ENCODE measurements at regions not wholly inside any gene's neighbourhood (a gene's known extent, or its start where the extent isn't known, plus 50 kb on each side); places are given as distances from the start of the nearest gene placed in this dataset.
"Not testable (repeated sequence)": the region's sequence is repeated elsewhere in the genome, so short reads cannot be mapped to it uniquely, and the experiment has no call there.

GRCh38 chr5:62252519-62252918 lies 53.5 kb upstream of the KIF2A start:
- DNase-seq (ENCODE audit: low read depth); in situ Hi-C loops (cut with HindIII; ENCODE audit: low sequenced_read_pairs); H3K4me3 ChIP-seq (ENCODE audit: low read depth, low read length): not testable (repeated sequence)

GRCh38 chr5:62255551-62255950 lies 50.5 kb upstream of the KIF2A start:
- in situ Hi-C loops (cut with HindIII; ENCODE audit: low sequenced_read_pairs); DNase-seq (ENCODE audit: low read depth): not testable (repeated sequence)

GRCh38 chr5:62256161-62257019 lies 49.6 kb upstream of the KIF2A start:
- H3K4me3 ChIP-seq (ENCODE audit: low read depth, low read length) = no peak overlapping the region
- no peak for TF ChIP-seq CTCF (IDR thresholded peaks at IDR 0.05; ENCODE audit: low read depth, low read length, missing control alignments)
- DNase-seq (ENCODE audit: low read depth) = no peak
- in situ Hi-C loops (cut with HindIII; ENCODE audit: low sequenced_read_pairs) = no loop called here

More at GRCh38 chr5:62255551-62255950, 50.5 kb upstream of the KIF2A start:
- not testable (repeated sequence) for H3K4me3 ChIP-seq (ENCODE audit: low read depth, low read length)
